Hypothalamus (tissue), 51 donors: ENCODE measurements at regions not wholly inside any gene's neighbourhood (a gene's known extent, or its start where the extent isn't known, plus 50 kb on each side); places are given as distances from the start of the nearest gene placed in this dataset.

Experiments used
- DNase-seq, 51 donors: peaks; one replicate each; lab custom pipeline; 2025; lab: John Stamatoyannopoulos, UW

DNA sequence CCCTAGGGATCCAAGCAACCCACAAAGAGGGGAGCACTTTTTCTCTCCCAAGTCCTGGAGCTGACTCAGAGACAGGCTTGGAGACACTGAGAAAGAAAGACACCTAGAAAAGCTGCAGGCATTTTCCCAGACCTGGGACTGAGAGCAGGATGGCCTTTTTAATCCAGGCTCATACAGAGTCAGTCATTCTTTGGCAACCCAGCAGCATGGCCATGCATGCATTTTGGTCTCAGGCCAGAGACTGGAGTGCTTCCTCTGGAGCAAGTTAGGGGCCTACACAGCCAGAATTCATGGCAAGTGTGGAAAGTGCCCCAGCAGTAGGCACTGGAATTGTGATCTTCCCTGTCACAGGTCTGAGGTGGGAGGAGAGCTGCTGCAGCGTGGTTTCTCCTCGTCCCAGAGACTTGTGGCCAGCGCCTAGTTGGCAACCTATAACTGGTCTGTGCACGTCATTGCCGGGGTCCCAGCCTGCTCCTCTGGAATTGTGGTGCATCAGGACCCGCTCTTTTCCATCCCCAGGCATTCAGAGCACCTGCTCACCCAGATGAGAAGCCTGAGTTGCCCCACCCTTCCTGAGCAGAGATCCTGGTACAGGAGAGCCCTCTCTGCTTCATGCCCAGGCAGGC lies 231.9 kb upstream of the RAB6C start:
- DNase-seq, result no peak

DNA sequence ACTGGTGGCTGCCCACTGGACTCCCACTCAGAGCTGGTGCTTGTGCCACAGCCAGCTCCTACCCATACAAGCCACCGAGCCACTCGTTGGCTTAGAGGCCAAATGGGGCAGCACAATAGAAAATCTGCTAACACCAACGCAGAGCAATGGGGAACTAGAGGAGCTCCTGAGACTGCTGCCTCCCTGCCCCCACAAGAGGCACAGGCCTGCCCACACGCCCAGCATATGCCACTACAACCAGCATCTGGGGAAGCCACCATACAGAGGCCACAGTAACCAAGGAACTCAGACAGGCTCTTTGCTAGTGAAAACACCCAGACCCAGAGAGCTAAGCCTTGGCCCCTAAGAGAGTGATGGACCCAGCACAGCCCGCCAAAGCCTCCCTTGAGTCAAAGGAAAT lies 231.2 kb upstream of the RAB6C start:
- DNase-seq, result peak in 15 of 51 donors; percentile 10 to 47 (median 24)

DNA sequence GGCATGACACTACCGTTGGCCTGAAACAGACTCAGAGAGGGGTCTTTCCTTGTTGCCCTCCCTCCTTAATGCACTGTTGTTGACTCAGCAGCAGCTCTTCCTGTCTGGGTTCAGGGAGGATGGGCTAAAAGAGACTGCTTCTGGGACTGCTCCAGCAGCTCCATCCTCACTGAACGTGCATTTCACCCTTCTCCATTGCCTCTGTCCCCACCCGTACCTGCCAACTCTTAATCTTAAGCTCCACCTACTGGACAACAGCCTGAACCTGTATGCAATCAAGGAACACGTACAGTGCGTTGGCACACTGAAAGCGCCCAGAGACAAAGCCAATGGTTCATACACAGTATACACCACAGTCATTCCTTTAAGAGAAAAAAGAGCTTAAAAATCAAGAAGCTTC lies 230.8 kb upstream of the RAB6C start:
- DNase-seq, result peak in 1 of 51 donors; percentile 23

DNA sequence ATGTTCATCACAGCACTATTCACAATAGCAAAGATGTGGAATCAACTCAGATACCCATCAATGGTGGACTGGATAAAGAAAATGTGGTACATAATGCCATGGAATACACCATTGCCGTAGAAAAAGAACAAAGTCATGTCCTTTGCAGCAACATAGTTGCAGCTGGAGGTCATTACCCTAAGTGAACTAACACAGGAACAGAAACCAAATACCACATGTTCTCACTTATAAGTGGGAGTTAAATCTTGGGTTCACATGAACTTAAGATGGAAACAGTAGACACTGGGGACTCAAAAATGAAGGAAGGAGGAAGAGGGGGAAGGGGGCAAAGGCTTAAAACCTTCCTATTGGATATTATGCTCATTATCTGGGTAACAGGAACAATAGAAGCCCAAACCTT lies 228.1 kb upstream of the RAB6C start:
- DNase-seq, result no peak

DNA sequence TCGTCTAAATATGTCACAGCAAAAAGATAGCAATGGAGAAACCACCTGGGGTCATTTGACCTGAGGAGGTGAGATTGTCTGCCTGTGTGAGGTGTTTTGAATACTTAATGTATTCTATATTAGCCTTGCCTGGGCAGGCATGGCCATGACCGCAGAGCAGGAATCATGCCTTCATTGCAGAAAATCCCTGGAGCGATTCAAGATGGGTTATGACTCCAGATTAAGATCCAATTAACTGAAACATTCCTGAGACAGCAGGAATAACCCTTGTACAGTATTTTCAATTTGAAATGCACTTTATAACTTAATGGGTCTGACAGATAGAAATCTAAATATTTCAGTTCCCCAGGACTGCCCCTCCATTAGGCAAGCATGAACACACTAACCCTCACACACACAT lies 227.3 kb upstream of the RAB6C start:
- no peak for DNase-seq

DNA sequence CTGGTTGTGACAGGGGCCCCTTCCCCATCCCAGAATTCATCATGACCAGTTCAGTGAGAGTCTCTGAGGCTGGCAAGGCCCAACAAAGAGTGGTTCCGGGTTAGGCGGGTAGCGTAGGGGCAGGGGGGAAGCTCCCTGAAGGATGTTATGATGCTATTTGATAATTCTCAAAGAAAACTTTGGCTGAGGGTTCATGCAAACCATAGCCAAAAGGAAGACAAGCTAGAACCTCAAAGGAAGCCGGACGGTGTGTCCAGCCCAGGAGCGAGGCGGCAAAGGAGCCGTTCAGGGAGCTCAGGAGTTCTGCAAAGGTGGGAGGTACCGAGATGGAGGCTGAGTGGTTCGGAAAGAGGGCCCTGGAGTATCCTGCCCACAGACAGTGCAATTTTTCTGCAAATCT lies 226.8 kb upstream of the RAB6C start:
- DNase-seq, result no peak

DNA sequence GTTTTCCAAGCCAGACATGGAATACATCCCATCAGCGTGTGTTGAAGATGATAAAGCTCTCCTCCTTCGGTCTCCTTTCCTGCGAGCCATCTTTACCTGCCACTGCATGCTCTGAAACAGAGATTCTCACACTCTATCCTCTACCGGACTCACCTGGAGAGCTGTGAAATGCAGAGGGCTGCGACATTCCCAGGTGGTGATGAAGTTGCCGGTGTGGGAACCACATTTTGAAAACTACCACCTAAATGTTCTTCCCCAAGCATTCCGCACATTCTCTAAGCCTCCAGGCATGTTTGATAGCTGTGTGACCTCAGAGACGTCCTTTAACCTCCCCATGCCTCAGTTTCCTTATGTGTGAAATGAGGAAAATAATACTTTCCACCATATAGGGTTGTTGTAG lies 226.2 kb upstream of the RAB6C start:
- no peak for DNase-seq

DNA sequence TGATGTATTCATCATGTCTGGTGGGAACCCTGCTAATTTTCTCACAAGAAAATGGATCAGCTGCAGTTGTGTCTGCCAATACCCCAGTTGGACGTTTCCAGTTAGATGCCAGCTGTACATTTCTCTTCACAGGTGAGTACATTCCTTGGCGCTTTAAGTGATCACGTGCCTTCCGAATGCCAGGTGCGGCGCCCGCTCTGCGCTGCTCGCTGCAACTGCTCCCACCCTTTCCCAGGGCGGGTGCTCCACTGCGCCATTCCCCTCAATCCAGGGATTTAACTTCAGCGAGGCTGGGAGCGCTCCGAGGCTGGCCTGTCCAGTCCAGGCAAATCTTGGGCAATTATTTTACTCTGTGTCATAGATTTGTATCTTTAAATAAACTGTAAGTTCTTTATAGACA lies 225.0 kb upstream of the RAB6C start:
- DNase-seq, result no peak

DNA sequence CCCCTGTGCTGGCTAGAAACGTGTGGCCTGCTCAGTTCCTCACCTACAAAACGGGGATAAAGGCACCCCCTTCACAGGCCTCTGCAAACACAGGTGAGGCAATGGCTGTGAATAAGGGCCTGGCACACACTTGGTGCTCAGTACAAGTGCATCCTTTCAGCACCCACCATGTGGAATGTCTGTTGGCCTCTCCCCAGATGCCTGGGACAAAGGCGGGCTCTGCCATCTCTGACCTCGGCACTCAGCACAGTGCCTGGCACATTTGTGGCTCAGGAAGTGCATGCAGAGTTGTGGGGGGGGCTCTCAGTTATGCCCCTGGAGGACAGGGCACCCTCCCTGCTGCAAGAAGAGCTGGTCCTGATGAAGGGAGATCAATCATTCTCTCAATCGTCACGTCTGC lies 224.6 kb upstream of the RAB6C start:
- no peak for DNase-seq

DNA sequence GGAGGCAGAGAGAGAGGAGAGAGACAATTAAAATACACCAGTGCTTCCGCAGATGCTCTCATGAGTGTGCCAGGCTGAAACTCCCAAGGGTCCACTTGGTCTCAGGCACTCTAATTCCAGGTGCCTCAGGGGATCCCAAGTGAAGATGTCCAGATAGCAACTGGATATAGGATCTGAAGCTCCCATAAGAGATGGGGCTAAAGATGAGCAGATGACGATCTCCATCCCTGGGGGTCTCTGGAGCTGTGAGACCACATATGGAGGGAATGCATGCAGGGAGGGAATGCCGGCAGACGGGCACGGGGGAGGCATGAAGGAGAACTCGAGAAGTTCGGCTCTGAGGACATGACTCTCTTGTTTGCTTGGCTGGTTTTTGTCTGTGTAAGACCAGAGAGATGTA lies 223.7 kb upstream of the RAB6C start:
- no peak for DNase-seq

DNA sequence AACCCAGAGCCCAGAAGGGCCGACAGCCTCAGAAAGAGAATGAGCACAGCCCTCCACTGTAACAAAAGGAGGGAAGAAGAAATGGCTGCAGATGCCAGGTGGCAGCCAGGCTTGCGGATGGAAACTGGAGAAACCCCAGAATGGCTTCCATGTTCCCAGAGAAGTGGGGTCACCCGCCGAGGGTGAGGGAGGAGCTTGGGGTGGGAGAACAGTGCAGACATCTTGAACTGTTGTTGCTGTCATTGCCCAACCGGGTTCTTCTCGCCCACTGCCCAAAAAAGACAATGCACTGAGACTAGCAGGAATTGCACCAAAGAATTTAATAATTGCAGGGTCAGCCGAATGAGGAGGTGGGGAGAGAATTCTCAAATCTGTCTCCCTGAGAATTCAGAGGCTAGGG lies 223.2 kb upstream of the RAB6C start:
- no peak for DNase-seq

DNA sequence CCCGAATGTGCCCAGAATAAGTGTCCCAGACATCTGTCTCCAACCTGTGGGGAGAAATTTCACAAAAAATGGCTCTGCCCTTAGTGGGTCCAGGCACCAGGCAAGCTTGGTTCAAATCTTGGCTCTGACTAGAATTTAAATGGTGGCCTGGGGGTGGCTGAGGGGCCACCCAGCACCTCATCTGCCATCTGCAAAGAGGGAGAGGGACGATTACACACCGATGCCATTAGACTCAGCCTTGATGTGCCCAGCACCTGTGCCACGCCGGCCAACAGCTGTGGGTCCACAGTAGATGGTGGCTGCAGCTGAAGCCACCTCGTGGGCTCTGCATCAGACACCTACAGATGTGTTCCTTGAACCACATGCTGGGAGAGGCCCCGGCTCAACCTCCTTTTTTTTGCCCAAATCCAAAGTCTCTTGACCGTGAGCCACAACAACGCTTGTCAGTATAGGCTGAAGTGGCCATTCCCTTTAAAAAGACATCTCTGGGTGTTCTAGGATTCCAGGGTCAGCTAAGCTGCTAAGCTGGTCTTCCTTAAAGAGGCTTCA lies 222.0 kb upstream of the RAB6C start:
- DNase-seq, result no peak

DNA sequence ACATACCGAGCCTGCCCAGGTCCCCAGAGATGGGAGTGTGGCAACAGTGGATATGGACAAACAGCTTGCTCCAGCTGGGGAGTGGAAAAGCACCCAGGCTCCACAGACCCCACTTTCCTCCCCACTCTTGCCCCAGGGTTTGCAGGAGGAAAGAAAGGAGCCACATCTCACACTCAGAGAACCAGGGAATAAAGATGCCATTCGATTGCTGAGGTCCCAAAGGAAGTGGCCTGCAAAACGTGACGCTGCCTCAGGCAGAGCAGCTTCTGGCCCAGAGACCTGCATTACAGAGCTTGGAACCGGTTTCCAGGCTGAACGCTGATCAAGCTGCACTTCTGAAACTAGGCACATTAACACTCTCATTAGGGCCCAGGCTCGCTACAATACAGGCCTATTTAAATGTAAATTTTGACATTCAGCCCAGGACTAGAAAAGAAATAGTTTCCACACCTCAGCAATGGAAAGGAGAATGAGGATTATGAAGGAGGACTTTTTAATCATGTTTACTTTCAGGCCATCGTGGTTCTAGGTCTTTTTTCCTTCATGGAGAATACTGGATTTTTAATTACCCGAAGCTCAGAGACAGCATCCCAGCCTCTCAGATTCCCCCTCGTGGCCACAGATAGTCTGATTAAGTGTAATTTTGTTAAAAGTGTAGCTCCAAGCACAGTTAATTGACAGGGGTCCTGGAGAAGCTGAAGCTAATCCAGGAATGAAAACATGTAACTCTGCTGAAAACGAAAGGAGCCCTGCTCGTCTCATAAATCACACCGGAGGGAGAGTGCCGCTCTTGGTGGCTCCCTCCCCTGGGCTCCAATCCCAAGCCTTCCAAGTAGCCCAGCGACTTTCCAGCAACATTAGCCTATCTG lies 221.3 kb upstream of the RAB6C start:
- peak in 1 of 51 donors; percentile 21 for DNase-seq

DNA sequence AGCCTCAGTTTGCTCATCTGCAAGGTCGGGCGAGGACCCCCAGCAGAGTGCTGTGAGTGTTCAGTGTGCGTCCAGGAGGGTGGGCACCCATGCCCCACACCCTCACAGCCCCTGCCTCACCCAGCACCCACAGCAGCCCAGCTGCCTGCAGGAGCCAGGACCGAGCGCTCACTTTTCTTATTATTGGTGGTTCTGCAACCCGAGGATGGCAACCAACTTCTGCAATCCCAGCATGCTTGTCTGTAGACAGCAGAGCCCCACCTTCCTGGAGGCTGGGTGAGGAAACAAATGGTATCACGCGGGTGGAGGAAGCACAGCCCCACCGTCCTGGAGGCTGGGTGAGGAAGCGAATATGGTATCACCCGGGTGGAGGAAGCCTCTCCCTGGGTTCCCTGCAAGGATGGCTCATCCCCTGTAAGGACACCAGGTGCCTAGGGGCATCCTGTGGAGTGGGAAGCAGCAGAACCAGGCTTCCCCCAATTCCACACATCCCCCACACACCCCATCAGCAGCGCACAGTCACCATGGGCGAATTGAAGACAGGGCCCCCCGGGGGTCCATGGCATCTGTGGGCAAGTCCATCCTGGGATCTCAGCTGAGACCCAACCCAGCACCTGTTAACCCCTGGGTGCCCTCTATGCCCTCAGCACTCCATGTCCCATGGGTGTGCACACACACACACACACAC lies 220.5 kb upstream of the RAB6C start:
- DNase-seq, result peak in 14 of 51 donors; percentile 11 to 52 (median 22)

DNA sequence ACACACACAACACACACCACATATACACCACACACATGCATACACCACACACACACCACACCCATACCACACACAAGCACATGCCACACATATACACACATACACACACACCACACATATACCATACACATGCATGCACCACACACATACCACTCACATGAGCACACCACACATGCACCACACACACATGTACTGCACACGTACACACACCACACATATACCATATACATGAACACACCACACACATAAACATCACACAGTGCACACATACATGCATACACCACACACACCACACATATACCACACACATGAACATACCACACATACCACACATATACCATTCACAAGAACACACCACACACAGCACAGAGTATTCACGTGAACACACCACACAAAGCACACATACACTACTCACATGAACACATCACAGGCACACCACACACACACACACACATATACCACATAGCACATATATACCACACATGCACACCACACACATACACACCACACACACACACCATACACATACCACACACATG lies 219.9 kb upstream of the RAB6C start:
- DNase-seq, result no peak

DNA sequence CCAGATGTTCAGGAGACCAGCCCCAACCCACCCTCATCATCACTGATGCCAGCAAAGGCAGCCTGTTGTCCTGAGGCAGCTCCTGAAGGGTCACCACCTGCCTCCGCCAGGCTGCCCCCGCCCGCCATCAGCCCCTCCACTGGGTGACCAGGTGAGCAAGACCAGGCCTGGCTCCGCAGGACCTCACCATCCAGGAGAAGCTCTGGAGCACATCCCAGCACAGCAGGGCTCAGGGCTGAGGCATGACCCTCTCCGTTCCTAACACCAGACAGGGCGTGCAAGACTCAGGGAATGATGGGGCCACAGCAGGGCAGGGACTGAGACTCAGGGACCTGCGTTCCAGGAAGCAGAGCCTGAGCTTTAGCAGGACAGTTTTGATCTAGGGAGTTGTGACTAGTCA lies 218.8 kb upstream of the RAB6C start:
- no peak for DNase-seq

DNA sequence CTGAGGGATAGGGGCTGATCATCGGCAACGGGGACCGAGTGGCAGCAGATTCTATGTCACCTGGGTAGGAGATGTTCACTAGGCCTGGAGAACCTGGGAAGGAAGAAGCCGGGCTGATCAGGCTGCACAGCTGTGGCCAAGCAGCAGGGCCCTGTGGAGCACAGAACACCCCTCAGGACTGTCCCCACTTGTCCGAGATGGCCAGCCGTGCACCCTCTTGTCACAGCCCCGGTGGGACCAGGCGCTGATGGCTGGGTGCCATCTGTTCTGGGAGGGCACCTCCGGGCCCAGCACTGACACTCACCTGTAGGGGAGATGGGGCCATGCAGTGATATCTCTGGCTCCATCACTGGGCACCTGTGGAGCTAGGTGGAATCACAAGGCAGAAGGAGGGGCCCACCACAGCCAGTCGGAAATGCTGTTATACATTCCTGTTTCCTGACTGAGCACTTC lies 217.9 kb upstream of the RAB6C start:
- no peak for DNase-seq

DNA sequence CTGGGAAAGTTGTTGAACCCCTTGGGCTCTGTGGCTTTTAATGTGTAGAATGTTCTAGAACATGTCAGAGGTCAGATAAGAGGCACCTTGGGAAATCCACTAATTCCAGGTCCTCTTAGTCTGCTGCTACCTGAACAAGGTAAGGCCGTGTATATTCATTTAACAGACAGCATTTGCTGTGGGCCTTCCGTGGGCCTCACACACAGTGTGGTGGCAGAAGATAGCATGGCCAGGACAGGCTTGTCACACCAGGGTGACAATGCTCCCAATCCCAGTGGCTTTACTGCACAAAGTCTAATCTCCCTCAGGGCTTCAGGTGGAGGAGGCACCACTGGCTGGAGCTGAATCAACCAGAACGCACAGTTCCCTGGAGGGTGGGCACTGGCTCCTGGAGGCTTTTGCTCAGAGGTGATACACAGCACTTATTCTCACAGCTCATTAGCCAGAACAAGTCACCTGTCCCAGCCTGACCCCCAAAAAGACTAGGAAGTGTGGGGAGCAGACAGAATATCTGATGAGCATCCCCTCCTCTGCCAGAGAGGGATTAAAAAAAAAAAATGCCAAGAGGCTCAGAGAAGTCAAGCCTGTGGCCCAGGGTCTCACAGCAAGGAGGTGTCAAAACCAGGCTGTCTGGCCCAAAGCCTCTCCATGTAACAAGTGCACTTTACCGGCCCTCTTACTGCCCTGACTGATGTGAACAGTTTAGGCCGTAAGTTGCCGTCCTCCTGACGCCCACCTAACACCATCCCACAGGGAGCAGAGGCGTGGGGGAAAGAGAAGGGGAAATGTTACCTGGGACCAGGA lies 216.9 kb upstream of the RAB6C start:
- DNase-seq, result no peak

DNA sequence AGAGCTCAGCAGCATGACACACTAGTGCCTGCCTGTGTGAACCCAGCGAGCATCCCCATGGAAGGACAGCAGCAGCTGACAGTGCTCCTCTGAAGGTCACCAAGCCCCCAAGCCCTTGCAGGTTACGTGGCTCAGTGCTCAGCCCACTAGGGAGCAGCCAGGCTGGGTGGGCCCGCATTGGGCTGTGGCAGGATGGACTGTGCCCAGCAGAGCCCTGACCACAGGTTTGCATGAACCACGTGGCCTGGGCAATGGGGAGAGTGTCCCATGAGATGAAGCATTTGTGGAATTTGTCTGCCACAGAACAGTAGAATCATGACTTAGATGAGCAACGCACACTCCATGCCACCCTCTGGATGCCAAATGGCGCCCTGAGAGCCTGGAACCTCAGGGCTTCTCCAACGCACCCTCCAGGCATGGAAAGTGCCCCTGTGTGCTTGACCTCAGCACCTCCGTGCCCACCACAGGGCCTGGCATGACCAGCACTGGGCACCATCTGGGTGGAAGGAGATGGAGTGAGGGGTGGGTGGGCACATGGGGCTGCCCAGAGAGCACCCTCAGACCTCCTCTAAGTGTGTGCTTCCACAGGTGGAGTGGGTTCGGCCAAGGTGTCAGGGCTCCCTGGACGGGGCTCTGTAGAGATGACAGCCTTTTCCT lies 216.1 kb upstream of the RAB6C start:
- no peak for DNase-seq

DNA sequence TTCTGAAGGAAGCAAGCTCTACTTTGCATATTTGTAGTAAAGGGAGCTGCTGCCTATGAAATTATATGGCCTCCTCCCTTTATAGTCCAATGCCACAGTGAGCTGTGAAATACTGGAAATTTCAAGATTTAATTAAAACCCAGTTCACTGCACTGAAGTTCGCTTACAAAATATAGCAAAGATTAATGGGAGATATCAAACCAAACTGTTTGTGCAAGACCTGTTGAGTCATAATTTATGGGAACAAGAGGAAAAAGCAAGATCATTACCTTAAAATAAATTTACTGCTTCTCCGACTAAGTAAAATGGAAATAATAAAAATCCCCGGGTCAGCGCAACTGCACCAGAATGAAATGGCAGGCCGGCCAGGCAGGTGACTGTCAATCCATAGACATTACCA lies 215.5 kb upstream of the RAB6C start:
- no peak for DNase-seq
